22Rv1 (cell line): ENCODE measurements at regions not wholly inside any gene's neighbourhood (a gene's known extent, or its start where the extent isn't known, plus 50 kb on each side); places are given as distances from the start of the nearest gene placed in this dataset.

Source experiments
- H3K27ac ChIP-seq: fragments of 450-650 bp; 2 replicates; pipeline ENCODE4 v1.5.1; 2017
- CTCF ChIP-seq: fragments of 450-650 bp; IDR thresholded peaks from 2 replicates; pipeline ENCODE4 v1.5.1; 2017; ENCODE audit warnings: mild to moderate bottlenecking
- ZFX ChIP-seq: fragments of 450-650 bp; IDR thresholded peaks from 2 replicates; pipeline ENCODE4 v1.6.1; 2017; ENCODE audit warnings: antibody characterized with exemption, borderline replicate concordance

GRCh38 chr10:130894471-130894870, 417.1 kb downstream of the TCERG1L start:
- TF ChIP-seq CTCF = no peak
- TF ChIP-seq ZFX = no peak
- H3K27ac ChIP-seq = no peak overlapping the region

- TF ChIP-seq ZFX (no peak), CTCF (no peak)
- H3K27ac ChIP-seq = no peak overlapping the region
Measured at GRCh38 chr10:130895161-130895560, 416.4 kb downstream of the TCERG1L start.

GRCh38 chr10:130897815-130898214, 413.7 kb downstream of the TCERG1L start:
- no peak overlapping the region for H3K27ac ChIP-seq
- TF ChIP-seq CTCF = no peak

GRCh38 chr10:130898381-130898780, 413.1 kb downstream of the TCERG1L start:
- no peak for TF ChIP-seq ZFX
- TF ChIP-seq CTCF = no peak
- no peak overlapping the region for H3K27ac ChIP-seq

- H3K27ac ChIP-seq = no peak overlapping the region
- no peak for TF ChIP-seq CTCF
- TF ChIP-seq ZFX = no peak
Measured at GRCh38 chr10:130899856-130900255, 411.7 kb downstream of the TCERG1L start.

GRCh38 chr10:130900441-130901160, 410.9 kb downstream of the TCERG1L start:
- H3K27ac ChIP-seq = no peak overlapping the region
- TF ChIP-seq ZFX (no peak), CTCF (no peak)

GRCh38 chr10:130901311-130902165, 410.0 kb downstream of the TCERG1L start:
- TF ChIP-seq CTCF (no peak), ZFX (no peak)
- no peak overlapping the region for H3K27ac ChIP-seq
